Suprapubic skin (tissue), 4 donors: ENCODE measurements at regions not wholly inside any gene's neighbourhood (a gene's known extent, or its start where the extent isn't known, plus 50 kb on each side); places are given as distances from the start of the nearest gene placed in this dataset.

ENCODE experiments used
- POLR2A ChIP-seq, 2 donors: fragments of 450-650 bp; IDR thresholded peaks; one replicate each; pipeline ENCODE4 v1.6.1; 2017; ENCODE audit warnings: antibody characterized with exemption in 2 of 2, mild to moderate bottlenecking in 2 of 2, moderate library complexity in 2 of 2
- POLR2AphosphoS5 ChIP-seq, 3 donors: sonication (generic); formaldehyde crosslinking; IDR thresholded peaks; one replicate each; pipeline ENCODE4 v1.6.1; 2017; ENCODE audit warnings: antibody characterized with exemption in 3 of 3

DNA sequence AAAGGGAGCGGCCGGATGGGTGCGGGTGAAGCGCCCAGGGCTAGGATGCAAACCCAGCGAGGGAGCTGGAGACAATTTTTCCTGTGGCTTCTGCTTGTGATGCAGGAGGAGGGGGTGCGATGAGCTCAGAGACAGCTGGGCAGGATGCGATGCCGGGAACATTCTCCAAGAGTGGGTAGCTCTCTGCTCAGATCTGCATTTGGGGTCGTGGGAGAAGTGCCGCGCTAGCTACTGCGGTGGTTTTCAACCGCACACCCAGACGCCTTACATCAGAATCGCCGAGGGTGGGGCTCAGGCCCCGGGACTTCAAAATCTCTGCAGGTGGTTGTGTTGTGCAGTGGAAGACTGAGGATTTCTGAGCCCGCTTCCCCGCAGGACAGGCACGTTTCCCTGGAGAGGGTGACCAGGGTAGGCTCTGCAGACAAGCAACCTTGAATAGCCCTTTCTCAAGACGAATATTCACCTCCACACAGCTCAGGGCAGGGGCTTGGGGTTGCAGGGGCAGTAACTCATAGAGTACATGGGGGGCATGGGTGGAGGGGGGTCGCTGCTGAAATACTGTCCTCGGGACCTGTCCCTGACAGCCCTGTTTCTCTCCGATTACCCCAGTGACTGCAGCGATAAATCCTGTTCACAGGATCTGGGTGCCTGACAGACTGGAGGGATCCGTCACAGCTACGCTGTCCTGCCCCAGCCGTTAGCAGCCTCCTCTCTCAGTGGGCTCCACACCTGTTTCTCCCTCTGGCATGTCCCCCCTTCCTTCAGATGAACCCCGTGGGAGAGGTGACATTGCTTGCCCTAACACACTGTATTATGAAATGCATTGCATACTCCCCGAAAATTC is 63.3 kb downstream of the HAPSTR1 start:
- TF ChIP-seq POLR2A (IDR thresholded peaks at IDR 0.05) (no peak), POLR2AphosphoS5 (IDR thresholded peaks at IDR 0.05) (no peak)
